Astrocyte (in vitro differentiated cells and primary cell): ENCODE measurements at regions not wholly inside any gene's neighbourhood (a gene's known extent, or its start where the extent isn't known, plus 50 kb on each side); places are given as distances from the start of the nearest gene placed in this dataset.

Experiments
- CTCF ChIP-seq: IDR thresholded peaks from 2 replicates; pipeline ENCODE4 v1.5.1; 2011; ENCODE audit warnings: low read depth, mild to moderate bottlenecking, inconsistent platforms, low read length, moderate library complexity; ENCODE audit not compliant: insufficient read depth
- EZH2 ChIP-seq: IDR thresholded peaks from 2 replicates; pipeline ENCODE4 v1.6.1; 2012; ENCODE audit warnings: mild to moderate bottlenecking, low read length, inconsistent platforms; ENCODE audit not compliant: insufficient read depth

- TF ChIP-seq EZH2, result no peak
- TF ChIP-seq CTCF, result no peak
Observed at GRCh38 chr2:61677306-61677705, 139.2 kb upstream of the XPO1 start.
